ENCODE measurements at regions not wholly inside any gene's neighbourhood (a gene's known extent, or its start where the extent isn't known, plus 50 kb on each side); places are given as distances from the start of the nearest gene placed in this dataset.

DNA sequence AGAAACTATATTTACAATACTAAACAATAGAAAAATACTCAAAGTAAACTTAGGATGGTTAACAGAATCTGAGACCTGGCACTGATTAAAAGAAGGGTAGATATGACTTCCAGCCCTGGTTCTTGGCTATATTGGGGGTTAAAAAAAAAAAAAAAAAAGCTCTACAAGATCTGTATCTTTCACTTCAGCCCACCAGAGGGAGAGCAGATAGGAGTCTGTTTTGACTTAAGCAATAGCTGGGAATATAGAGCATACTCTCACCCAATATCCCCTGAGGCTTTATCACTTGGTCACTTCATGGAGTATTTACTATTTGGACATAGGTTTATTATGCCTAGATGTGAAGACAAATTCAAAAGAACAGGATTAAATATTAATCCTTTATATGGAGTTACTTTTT, 598.9 kb upstream of the LINC00305 start:
- TF ChIP-seq, protein P1, sequence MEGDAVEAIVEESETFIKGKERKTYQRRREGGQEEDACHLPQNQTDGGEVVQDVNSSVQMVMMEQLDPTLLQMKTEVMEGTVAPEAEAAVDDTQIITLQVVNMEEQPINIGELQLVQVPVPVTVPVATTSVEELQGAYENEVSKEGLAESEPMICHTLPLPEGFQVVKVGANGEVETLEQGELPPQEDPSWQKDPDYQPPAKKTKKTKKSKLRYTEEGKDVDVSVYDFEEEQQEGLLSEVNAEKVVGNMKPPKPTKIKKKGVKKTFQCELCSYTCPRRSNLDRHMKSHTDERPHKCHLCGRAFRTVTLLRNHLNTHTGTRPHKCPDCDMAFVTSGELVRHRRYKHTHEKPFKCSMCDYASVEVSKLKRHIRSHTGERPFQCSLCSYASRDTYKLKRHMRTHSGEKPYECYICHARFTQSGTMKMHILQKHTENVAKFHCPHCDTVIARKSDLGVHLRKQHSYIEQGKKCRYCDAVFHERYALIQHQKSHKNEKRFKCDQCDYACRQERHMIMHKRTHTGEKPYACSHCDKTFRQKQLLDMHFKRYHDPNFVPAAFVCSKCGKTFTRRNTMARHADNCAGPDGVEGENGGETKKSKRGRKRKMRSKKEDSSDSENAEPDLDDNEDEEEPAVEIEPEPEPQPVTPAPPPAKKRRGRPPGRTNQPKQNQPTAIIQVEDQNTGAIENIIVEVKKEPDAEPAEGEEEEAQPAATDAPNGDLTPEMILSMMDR (IDR thresholded peaks at IDR 0.05): no peak
- no peak for TF ChIP-seq POLR2AphosphoS5 (IDR thresholded peaks at IDR 0.05)
- no peak for TF ChIP-seq POLR2A (IDR thresholded peaks at IDR 0.05)
